SU-DHL-6 (cell line): ENCODE measurements at regions not wholly inside any gene's neighbourhood (a gene's known extent, or its start where the extent isn't known, plus 50 kb on each side); places are given as distances from the start of the nearest gene placed in this dataset.

Experiments used
- H2AFZ ChIP-seq: fragments of 200-600 bp; sonication (generic); 2 replicates; pipeline ENCODE4 v1.6.1; 2014; ENCODE audit warnings: low read depth, mild to moderate bottlenecking, moderate library complexity, mixed read lengths, antibody characterized with exemption, low read length; ENCODE audit not compliant: severe bottlenecking
- H3F3A ChIP-seq: fragments of 200-600 bp; shearing (Covaris generic); 2 replicates; pipeline ENCODE4 v1.6.0; 2016; ENCODE audit warnings: antibody characterized with exemption, mild to moderate bottlenecking; ENCODE audit not compliant: insufficient read depth
- H3K27ac ChIP-seq: fragments of 200-600 bp; sonication (generic); 2 replicates; pipeline ENCODE4 v1.5.1; 2016; ENCODE audit warnings: low read depth, mild to moderate bottlenecking, low read length, moderate library complexity, mixed read lengths
- H3K27me3 ChIP-seq: fragments of 200-600 bp; sonication (generic), shearing (Covaris generic); 2 replicates; pipeline ENCODE4 v1.6.0; 2014; ENCODE audit warnings: mild to moderate bottlenecking, low read length
- H3K36me3 ChIP-seq: fragments of 200-600 bp; sonication (generic); 2 replicates; pipeline ENCODE4 v1.6.1; 2014; ENCODE audit warnings: mild to moderate bottlenecking, low read length, mixed read lengths
- H3K4me2 ChIP-seq: fragments of 300-600, 200-600 bp; shearing (Covaris generic), sonication (generic); 2 replicates; pipeline ENCODE4 v1.6.0; 2014; ENCODE audit warnings: low read length, low read depth, mild to moderate bottlenecking; ENCODE audit not compliant: poor library complexity, severe bottlenecking
- H3K4me3 ChIP-seq: fragments of 200-600 bp; sonication (generic); 2 replicates; pipeline ENCODE4 v1.5.1; 2014; ENCODE audit warnings: antibody characterized with exemption, low read length, mild to moderate bottlenecking, mixed read lengths; ENCODE audit not compliant: insufficient read depth, poor library complexity, severe bottlenecking
- H3K79me2 ChIP-seq: fragments of 200-600 bp; sonication (generic); 2 replicates; pipeline ENCODE4 v1.6.1; 2014; ENCODE audit warnings: mild to moderate bottlenecking, low read length, moderate library complexity; ENCODE audit not compliant: insufficient read depth
- H3K9ac ChIP-seq: fragments of 200-600 bp; sonication (generic); 2 replicates; pipeline ENCODE4 v1.7.0; 2014; ENCODE audit warnings: mild to moderate bottlenecking, low read length
- H3K9me2 ChIP-seq: fragments of 200-600 bp; sonication (generic); replicated peaks from 2 replicates; pipeline ENCODE4 v1.6.1; 2014; ENCODE audit warnings: low read length; ENCODE audit not compliant: insufficient read depth
- H3K9me3 ChIP-seq: fragments of 200-600 bp; sonication (generic); 2 replicates; pipeline ENCODE4 v1.6.1; 2014; ENCODE audit warnings: low read length, mixed read lengths; ENCODE audit not compliant: insufficient read depth
- H4K20me1 ChIP-seq: fragments of 200-600 bp; sonication (generic); 2 replicates; pipeline ENCODE4 v1.6.1; 2014; ENCODE audit warnings: low read depth, mild to moderate bottlenecking, antibody characterized with exemption, low read length, moderate library complexity, mixed read lengths
- EZH2phosphoT487 ChIP-seq: fragments of 200-600 bp; sonication (generic), shearing (Covaris generic); conservative IDR thresholded peaks from 2 replicates; pipeline ENCODE4 v1.6.1; 2018; ENCODE audit warnings: mild to moderate bottlenecking, antibody characterized with exemption, low read length, moderate library complexity, mixed read lengths
- TF ChIP-seq, protein P1 (sequence below): fragments of 200-600 bp; sonication (generic); IDR thresholded peaks from one replicate; pipeline ENCODE4 v1.5.1; 2017; ENCODE audit warnings: antibody characterized with exemption, mild to moderate bottlenecking, low read length, moderate library complexity; ENCODE audit not compliant: insufficient read depth, poor library complexity, severe bottlenecking

DNA sequence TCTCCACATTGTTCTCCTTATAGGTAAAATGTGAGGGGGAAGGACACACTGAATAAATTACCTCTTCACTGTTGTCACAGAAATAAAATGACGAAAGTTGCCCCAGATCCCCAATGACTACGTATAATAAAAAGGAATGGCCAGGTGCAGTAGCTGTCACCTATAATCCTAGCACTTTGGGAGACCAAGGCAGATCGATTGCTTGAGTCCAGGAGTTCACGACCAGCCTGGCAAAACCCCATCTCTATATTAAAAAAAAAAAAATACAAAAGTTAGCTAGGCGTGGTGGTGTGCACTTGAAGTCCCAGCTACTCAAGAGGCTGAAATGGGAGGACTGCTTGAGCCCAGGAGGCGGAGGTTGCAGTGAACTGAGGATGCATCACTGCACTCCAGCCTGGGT, 82.2 kb upstream of the APC start:
- Histone ChIP-seq H3K36me3 (no peaks in the 10 kb centered on the region), H4K20me1 (no peaks in the 10 kb centered on the region), H3K27ac (no peak overlapping the region), H3K9me2 (no peaks in the 10 kb centered on the region), H3K27me3 (no peaks in the 10 kb centered on the region), H3K4me2 (no peak overlapping the region), H3K4me3 (no peak overlapping the region), H2AFZ (no peak overlapping the region), H3F3A (no peaks in the 10 kb centered on the region), H3K79me2 (no peaks in the 10 kb centered on the region), H3K9me3 (no peaks in the 10 kb centered on the region), H3K9ac (no peak overlapping the region)
- TF ChIP-seq, protein P1, sequence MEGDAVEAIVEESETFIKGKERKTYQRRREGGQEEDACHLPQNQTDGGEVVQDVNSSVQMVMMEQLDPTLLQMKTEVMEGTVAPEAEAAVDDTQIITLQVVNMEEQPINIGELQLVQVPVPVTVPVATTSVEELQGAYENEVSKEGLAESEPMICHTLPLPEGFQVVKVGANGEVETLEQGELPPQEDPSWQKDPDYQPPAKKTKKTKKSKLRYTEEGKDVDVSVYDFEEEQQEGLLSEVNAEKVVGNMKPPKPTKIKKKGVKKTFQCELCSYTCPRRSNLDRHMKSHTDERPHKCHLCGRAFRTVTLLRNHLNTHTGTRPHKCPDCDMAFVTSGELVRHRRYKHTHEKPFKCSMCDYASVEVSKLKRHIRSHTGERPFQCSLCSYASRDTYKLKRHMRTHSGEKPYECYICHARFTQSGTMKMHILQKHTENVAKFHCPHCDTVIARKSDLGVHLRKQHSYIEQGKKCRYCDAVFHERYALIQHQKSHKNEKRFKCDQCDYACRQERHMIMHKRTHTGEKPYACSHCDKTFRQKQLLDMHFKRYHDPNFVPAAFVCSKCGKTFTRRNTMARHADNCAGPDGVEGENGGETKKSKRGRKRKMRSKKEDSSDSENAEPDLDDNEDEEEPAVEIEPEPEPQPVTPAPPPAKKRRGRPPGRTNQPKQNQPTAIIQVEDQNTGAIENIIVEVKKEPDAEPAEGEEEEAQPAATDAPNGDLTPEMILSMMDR: no peak
- no peak for TF ChIP-seq EZH2phosphoT487

DNA sequence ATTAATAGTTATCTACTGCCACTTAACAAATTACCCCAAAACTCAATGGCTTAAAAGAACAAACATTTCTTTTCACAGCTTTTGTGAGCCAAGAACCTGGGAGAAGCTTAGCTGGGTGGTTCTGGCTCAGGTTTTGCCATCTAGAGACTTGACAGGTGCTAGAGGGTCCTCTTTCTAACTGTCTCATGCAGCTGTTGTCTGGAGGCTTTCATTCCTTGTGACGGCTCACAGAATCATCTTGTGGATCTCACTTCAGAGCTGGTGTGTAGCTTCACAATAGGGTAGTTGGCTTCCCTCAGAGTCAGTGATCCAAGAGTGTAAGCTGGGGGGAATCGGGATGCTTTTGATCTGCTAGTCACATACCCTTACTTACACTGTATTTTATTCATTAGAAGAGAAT, 81.2 kb upstream of the APC start:
- Histone ChIP-seq H3K79me2 (no peaks in the 10 kb centered on the region), H3K9me3 (no peaks in the 10 kb centered on the region), H3F3A (no peaks in the 10 kb centered on the region), H3K36me3 (no peaks in the 10 kb centered on the region), H3K4me3 (no peak overlapping the region), H3K27me3 (no peaks in the 10 kb centered on the region), H2AFZ (no peak overlapping the region), H3K9me2 (no peaks in the 10 kb centered on the region), H3K27ac (no peak overlapping the region), H3K9ac (no peak overlapping the region), H3K4me2 (no peak overlapping the region), H4K20me1 (no peaks in the 10 kb centered on the region)
- TF ChIP-seq, protein P1: no peak
- TF ChIP-seq EZH2phosphoT487: no peak

DNA sequence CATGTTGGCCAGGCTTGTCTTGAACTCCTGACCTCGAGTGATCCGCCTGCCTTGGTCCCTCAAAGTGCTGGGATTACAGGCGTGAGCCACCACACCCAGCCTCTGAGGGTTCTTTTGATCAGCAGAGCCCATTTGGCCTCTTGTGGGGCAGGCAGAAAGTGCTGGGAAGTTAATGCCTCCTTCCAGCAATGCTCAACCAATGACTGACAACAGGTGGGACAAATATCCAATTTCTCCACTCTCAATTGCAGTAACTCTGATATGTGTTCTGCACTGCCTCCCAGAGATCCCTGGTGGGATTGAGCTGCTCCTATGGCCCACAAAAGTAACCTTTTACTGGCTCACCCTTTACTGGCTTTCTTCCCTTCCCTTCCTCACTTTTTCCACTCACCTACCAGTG, 79.9 kb upstream of the APC start:
- TF ChIP-seq, protein P1: no peak
- no peak for TF ChIP-seq EZH2phosphoT487
- H3F3A ChIP-seq: no peaks in the 10 kb centered on the region
- no peaks in the 10 kb centered on the region for H3K27me3 ChIP-seq
- H3K27ac ChIP-seq: no peak overlapping the region
- no peaks in the 10 kb centered on the region for H3K9me2 ChIP-seq
- no peak overlapping the region for H3K4me2 ChIP-seq
- H4K20me1 ChIP-seq: no peaks in the 10 kb centered on the region
- H3K9ac ChIP-seq: no peak overlapping the region
- H3K4me3 ChIP-seq: no peak overlapping the region
- no peaks in the 10 kb centered on the region for H3K9me3 ChIP-seq
- H3K36me3 ChIP-seq: no peaks in the 10 kb centered on the region
- no peak overlapping the region for H2AFZ ChIP-seq
- H3K79me2 ChIP-seq: no peaks in the 10 kb centered on the region

DNA sequence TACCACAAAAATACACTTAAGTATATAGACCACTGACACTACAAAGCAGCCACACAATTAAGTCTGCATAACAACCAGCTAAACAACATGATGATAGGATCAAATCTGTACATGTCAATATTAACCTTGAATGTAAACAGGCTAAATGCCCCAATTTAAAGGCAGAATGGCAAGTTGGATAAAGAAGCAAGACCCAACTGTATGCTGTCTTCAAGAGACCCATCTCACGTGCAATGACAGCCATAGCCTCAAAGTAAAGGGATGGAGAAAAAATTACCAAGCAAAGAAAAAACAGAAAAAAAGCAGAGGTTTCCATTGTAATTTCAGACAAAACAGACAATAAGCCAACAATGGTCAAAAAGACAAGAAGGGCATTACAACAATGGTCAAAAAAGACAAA, 77.3 kb upstream of the APC start:
- TF ChIP-seq, protein P1: no peak
- no peak for TF ChIP-seq EZH2phosphoT487
- Histone ChIP-seq H3K4me3 (no peak overlapping the region), H3K4me2 (no peak overlapping the region), H2AFZ (no peak overlapping the region), H3K9me3 (no peaks in the 10 kb centered on the region), H3K9me2 (no peaks in the 10 kb centered on the region), H3K27ac (no peak overlapping the region), H3K27me3 (no peaks in the 10 kb centered on the region), H3F3A (no peaks in the 10 kb centered on the region), H3K79me2 (no peaks in the 10 kb centered on the region), H3K9ac (no peak overlapping the region), H3K36me3 (no peaks in the 10 kb centered on the region), H4K20me1 (no peaks in the 10 kb centered on the region)
